ENCODE measurements at regions not wholly inside any gene's neighbourhood (a gene's known extent, or its start where the extent isn't known, plus 50 kb on each side); places are given as distances from the start of the nearest gene placed in this dataset.

DNA sequence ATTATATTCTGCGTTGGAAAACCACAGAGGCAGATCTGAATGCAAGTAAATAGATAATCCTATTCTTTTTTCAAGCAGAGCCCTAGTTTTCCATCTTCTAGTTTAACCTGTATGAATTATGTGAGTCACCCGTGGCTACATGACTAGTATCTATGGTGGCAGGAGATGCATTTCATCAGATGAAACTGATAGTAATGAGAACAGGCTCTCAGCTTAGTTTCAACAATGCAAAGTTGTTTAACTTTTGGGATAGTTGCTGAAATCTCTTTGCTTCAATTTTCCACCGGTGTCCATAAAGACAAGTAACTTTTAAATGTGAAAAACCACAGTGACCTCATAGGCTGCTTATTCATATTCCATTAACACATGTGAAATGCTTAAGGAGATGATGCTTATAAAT lies 1317.4 kb upstream of the TENM3 start:
- Histone ChIP-seq H2AFZ (ENCODE audit: low read length, unreplicated experiment) (no peak overlapping the region), H3K27ac (ENCODE audit: low read depth, low read length) (no peak overlapping the region), H3K4me1 (ENCODE audit: control insufficient read depth, insufficient read depth, low read length, unreplicated experiment) (no peaks in the 10 kb centered on the region), H3K27me3 (ENCODE audit: insufficient read depth, low read length) (no peaks in the 10 kb centered on the region), H3K4me3 (ENCODE audit: low read depth, low read length) (no peak overlapping the region), H3K79me2 (ENCODE audit: control insufficient read depth, insufficient read depth, low read length, unreplicated experiment) (no peaks in the 10 kb centered on the region), H3K36me3 (ENCODE audit: insufficient read depth, low read length) (no peaks in the 10 kb centered on the region)

DNA sequence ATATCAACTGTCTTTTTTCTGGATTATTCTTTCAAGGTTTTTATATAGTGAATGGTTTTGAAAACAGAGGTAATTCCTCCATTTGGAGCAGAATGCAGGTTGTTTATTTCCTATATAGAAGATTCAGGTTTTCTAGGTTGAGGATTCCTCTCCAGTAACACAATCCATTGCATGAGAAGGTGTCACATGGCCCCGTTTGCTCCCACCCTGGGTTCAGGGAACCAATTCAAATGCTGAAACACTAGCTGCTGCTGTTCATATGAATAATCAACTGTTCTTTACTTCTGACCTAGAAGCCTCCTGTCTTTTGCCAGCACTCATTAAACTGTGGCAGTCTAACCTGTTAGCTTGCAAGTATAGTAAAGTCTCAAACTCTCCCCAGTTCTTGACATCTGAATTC lies 1316.9 kb upstream of the TENM3 start:
- Histone ChIP-seq H3K4me3 (ENCODE audit: low read depth, low read length) (no peak overlapping the region), H3K27ac (ENCODE audit: low read depth, low read length) (no peak overlapping the region), H2AFZ (ENCODE audit: low read length, unreplicated experiment) (no peak overlapping the region)

DNA sequence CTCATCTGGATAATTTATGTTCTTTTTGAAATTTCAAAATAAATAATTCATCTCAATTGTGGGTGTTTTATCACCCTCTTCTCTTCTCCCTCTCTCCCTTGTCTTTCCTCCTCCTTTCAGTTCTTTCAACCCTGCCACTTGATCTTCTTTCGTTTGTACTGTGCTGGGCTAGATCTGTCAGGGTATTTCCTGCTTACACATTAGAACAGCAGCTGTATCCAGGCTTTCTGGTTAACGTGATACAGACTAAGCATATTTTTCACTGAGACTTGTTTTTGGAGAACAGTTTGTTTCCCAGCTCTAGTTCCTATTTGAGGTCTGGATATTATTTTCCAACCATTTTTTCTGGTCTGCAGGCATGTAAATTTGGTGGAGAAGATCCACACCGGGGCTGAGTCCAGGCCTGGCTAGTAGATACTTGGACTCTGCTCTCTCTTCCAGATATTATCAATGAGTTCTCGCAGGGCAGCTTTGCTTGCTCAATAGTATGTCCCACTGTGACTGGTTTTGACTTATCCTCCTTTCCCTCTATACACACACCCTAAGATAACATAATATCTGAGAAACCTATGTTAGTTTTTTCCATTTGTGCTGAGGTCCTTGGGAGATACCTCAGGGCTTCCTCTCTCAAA lies 1310.7 kb upstream of the TENM3 start:
- H2AFZ ChIP-seq (ENCODE audit: low read length, unreplicated experiment), result peak overlapping the region; percentile 25
- H3K36me3 ChIP-seq (ENCODE audit: insufficient read depth, low read length), result no peaks in the 10 kb centered on the region
- H3K27ac ChIP-seq (ENCODE audit: low read depth, low read length), result no peak overlapping the region
- no peaks in the 10 kb centered on the region for H3K4me1 ChIP-seq (ENCODE audit: control insufficient read depth, insufficient read depth, low read length, unreplicated experiment)
- H3K79me2 ChIP-seq (ENCODE audit: control insufficient read depth, insufficient read depth, low read length, unreplicated experiment), result no peaks in the 10 kb centered on the region
- no peak overlapping the region for H3K4me3 ChIP-seq (ENCODE audit: low read depth, low read length)
- no peaks in the 10 kb centered on the region for H3K27me3 ChIP-seq (ENCODE audit: insufficient read depth, low read length)

More for the DNA sequence above, 1316.9 kb upstream of the TENM3 start:
- H3K79me2 ChIP-seq (ENCODE audit: control insufficient read depth, insufficient read depth, low read length, unreplicated experiment), result no peaks in the 10 kb centered on the region
- no peaks in the 10 kb centered on the region for H3K4me1 ChIP-seq (ENCODE audit: control insufficient read depth, insufficient read depth, low read length, unreplicated experiment)
- H3K27me3 ChIP-seq (ENCODE audit: insufficient read depth, low read length), result no peaks in the 10 kb centered on the region
- H3K36me3 ChIP-seq (ENCODE audit: insufficient read depth, low read length), result no peaks in the 10 kb centered on the region

DNA sequence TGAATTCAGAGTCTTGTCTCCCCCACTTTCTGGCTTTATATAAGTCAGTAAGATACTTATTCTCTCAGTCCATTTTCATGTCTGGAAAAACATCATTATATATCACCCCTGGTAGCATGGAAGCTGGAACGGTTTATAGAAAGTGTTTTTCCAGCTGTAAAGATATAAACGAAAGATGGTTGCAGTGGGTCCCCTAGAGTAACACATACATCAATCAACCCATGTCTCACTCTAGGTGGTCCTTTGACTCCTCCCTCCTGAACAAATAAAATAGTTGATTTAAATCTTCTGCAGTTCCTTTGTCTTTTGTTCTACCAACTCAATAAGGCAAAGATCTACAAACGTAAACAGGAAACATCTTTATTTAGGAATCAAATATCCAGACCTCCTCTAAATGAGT lies 1306.1 kb upstream of the TENM3 start:
- Histone ChIP-seq H3K4me3 (ENCODE audit: low read depth, low read length) (no peak overlapping the region), H2AFZ (ENCODE audit: low read length, unreplicated experiment) (no peak overlapping the region)

DNA sequence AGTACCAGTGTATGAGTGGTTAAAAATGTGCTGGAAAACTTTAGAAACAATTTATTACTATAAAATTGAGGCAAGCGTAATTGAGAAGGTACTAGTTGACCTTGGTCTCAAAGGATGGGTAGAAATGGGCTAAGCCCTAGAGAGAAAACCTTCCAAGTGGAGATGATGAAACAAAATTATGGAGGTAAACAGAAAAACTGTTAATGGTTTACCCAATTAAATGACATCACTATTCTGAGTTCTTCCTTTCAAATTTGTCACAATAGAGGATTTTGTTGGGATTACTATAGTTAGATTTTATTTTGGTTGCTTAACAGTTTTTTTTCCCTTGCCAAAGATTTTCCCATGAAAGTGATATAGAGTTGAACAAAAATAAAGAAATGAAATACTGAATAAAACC lies 1302.5 kb upstream of the TENM3 start:
- H3K4me3 ChIP-seq (ENCODE audit: low read depth, low read length), result no peak overlapping the region
- no peaks in the 10 kb centered on the region for H3K79me2 ChIP-seq (ENCODE audit: control insufficient read depth, insufficient read depth, low read length, unreplicated experiment)
- no peaks in the 10 kb centered on the region for H3K27me3 ChIP-seq (ENCODE audit: insufficient read depth, low read length)
- no peak overlapping the region for H3K27ac ChIP-seq (ENCODE audit: low read depth, low read length)
- H3K4me1 ChIP-seq (ENCODE audit: control insufficient read depth, insufficient read depth, low read length, unreplicated experiment), result no peaks in the 10 kb centered on the region
- H2AFZ ChIP-seq (ENCODE audit: low read length, unreplicated experiment), result no peak overlapping the region
- H3K36me3 ChIP-seq (ENCODE audit: insufficient read depth, low read length), result no peaks in the 10 kb centered on the region

More for the DNA sequence above, 1306.1 kb upstream of the TENM3 start:
- Histone ChIP-seq H3K27me3 (ENCODE audit: insufficient read depth, low read length) (no peaks in the 10 kb centered on the region), H3K36me3 (ENCODE audit: insufficient read depth, low read length) (no peaks in the 10 kb centered on the region), H3K4me1 (ENCODE audit: control insufficient read depth, insufficient read depth, low read length, unreplicated experiment) (no peaks in the 10 kb centered on the region), H3K79me2 (ENCODE audit: control insufficient read depth, insufficient read depth, low read length, unreplicated experiment) (no peaks in the 10 kb centered on the region), H3K27ac (ENCODE audit: low read depth, low read length) (no peak overlapping the region)

DNA sequence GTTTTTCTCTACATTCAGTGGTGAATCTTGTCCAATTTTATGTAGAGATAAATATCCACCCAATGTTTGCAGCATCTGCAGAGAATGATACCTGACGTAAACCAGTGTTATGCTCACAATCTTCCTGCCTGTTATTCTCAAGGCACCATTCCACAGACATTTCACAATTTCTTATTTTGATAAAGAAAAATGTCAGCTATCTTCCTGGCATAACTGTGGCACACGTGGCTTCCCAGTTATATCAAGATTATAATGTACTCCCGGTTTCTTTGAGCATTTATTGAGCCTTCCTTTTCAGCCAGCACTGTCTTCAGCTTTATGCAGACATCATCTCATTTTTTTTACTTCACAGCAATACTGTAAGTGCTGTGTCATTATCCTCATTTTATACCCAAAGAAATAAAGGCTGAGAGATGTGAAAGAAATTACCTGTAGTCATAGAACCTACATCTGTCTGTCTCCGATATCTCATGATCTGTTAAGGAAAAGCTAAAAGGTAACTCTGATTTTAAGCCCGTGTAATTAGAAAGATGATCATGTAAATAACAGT lies 1300.8 kb upstream of the TENM3 start:
- H3K36me3 ChIP-seq (ENCODE audit: insufficient read depth, low read length), result no peaks in the 10 kb centered on the region
- no peaks in the 10 kb centered on the region for H3K79me2 ChIP-seq (ENCODE audit: control insufficient read depth, insufficient read depth, low read length, unreplicated experiment)
- no peak overlapping the region for H2AFZ ChIP-seq (ENCODE audit: low read length, unreplicated experiment)
- no peak overlapping the region for H3K27ac ChIP-seq (ENCODE audit: low read depth, low read length)
- no peak overlapping the region for H3K4me3 ChIP-seq (ENCODE audit: low read depth, low read length)
- no peaks in the 10 kb centered on the region for H3K27me3 ChIP-seq (ENCODE audit: insufficient read depth, low read length)
- no peaks in the 10 kb centered on the region for H3K4me1 ChIP-seq (ENCODE audit: control insufficient read depth, insufficient read depth, low read length, unreplicated experiment)

DNA sequence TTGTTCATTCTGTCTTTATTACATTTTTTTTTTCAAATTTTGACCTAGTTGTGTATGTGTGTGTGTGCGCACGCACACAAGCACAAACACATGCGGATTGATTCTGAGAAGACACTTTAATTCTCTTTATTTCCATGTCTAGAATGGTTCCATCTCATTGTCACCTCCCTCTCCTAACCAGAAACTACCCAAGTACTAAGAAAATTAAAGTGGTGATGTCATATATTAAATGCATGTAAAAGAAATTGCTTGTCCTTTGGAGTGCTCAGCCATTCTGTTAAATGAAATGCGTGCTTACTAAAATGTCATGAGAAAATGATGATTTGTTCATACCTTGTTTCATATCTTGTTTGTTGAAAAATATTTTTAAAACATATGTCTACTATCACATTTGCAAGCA lies 1297.0 kb upstream of the TENM3 start:
- no peaks in the 10 kb centered on the region for H3K36me3 ChIP-seq (ENCODE audit: insufficient read depth, low read length)
- H2AFZ ChIP-seq (ENCODE audit: low read length, unreplicated experiment), result no peak overlapping the region
- no peaks in the 10 kb centered on the region for H3K27me3 ChIP-seq (ENCODE audit: insufficient read depth, low read length)
- H3K79me2 ChIP-seq (ENCODE audit: control insufficient read depth, insufficient read depth, low read length, unreplicated experiment), result no peaks in the 10 kb centered on the region
- H3K4me1 ChIP-seq (ENCODE audit: control insufficient read depth, insufficient read depth, low read length, unreplicated experiment), result no peaks in the 10 kb centered on the region
- H3K4me3 ChIP-seq (ENCODE audit: low read depth, low read length), result no peak overlapping the region
- no peak overlapping the region for H3K27ac ChIP-seq (ENCODE audit: low read depth, low read length)

DNA sequence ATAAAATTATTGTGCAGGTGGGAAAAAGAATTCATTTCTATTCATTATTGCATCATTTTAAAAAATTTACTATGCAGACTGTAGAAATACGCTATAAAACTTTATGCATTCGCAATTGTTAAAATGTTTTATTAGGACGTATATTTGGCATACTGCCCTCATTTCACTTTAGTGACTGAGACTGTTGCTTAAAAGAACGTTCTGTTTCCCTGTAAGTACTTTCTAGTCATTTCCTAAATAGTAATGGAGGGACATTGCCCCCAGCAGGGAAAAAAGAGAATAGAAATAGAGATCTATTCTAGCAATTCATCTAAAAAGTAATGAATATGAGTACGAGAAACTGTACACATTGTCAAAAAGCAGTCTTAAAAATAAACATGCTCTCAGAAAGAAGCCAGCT lies 1295.8 kb upstream of the TENM3 start:
- Histone ChIP-seq H3K4me1 (ENCODE audit: control insufficient read depth, insufficient read depth, low read length, unreplicated experiment) (no peaks in the 10 kb centered on the region), H3K4me3 (ENCODE audit: low read depth, low read length) (no peak overlapping the region), H2AFZ (ENCODE audit: low read length, unreplicated experiment) (no peak overlapping the region)

DNA sequence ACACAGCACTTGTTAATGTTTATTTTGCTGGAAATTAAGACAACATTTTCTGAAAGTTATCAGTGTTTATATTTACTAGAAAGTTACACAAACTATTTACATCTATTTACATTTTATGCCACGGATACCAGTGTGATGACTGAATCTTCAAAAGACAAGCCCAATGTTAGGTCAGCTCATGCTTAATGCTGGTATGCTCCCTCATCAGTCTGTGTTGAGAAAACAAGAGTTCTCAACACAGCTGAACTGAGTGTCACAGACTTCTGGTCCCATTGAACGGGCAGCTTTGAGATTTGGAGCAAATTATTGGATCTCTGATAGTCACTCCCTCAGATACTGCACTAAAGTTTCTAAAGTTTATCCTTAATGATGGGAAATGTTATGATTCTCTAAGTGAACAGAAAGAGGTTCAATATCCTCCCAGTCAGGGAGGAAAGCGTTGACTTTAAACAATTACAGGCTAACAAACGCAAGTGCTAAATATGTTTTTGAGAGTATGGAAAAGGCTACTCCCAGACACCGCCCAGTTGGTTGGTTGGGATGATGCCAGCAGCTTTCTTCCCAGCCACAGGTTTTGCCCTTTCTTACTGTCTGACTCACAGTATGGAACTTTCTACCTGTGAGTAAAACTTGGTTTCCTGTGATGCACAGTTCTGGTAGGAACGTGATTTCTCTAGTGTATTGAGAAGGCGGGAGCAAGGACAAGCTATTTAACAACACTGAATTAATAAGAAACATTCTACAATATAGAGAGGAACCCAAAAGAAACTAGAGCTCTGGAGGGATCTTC lies 1293.6 kb upstream of the TENM3 start:
- no peak overlapping the region for H2AFZ ChIP-seq (ENCODE audit: low read length, unreplicated experiment)
- no peaks in the 10 kb centered on the region for H3K27me3 ChIP-seq (ENCODE audit: insufficient read depth, low read length)
- no peak overlapping the region for H3K27ac ChIP-seq (ENCODE audit: low read depth, low read length)

More for the DNA sequence above, 1295.8 kb upstream of the TENM3 start:
- no peaks in the 10 kb centered on the region for H3K27me3 ChIP-seq (ENCODE audit: insufficient read depth, low read length)
- H3K79me2 ChIP-seq (ENCODE audit: control insufficient read depth, insufficient read depth, low read length, unreplicated experiment), result no peaks in the 10 kb centered on the region
- H3K36me3 ChIP-seq (ENCODE audit: insufficient read depth, low read length), result no peaks in the 10 kb centered on the region
- H3K27ac ChIP-seq (ENCODE audit: low read depth, low read length), result no peak overlapping the region

DNA sequence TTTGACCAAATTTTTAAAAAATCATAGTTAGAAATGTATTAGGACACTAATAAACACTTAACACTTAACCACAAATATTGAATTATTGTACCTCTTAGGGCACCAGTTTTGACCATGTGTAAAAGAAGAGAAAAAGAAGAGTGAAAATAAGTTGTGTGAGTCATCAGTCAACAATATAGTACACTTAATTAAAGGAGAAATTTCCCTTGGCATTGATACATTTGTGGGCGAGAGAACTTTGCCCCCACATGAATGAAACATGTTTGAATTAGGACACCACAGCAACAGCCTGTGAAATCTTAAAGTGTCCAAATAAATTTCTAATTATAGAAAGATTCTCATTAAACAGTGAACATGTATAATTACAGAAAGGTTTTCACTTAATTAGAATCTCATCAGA lies 1292.8 kb upstream of the TENM3 start:
- Histone ChIP-seq H3K79me2 (ENCODE audit: control insufficient read depth, insufficient read depth, low read length, unreplicated experiment) (no peaks in the 10 kb centered on the region), H3K27me3 (ENCODE audit: insufficient read depth, low read length) (no peaks in the 10 kb centered on the region), H2AFZ (ENCODE audit: low read length, unreplicated experiment) (no peak overlapping the region), H3K27ac (ENCODE audit: low read depth, low read length) (no peak overlapping the region), H3K4me1 (ENCODE audit: control insufficient read depth, insufficient read depth, low read length, unreplicated experiment) (no peaks in the 10 kb centered on the region), H3K4me3 (ENCODE audit: low read depth, low read length) (no peak overlapping the region), H3K36me3 (ENCODE audit: insufficient read depth, low read length) (no peaks in the 10 kb centered on the region)

More for the DNA sequence above, 1293.6 kb upstream of the TENM3 start:
- no peaks in the 10 kb centered on the region for H3K36me3 ChIP-seq (ENCODE audit: insufficient read depth, low read length)
- no peaks in the 10 kb centered on the region for H3K79me2 ChIP-seq (ENCODE audit: control insufficient read depth, insufficient read depth, low read length, unreplicated experiment)
- H3K4me1 ChIP-seq (ENCODE audit: control insufficient read depth, insufficient read depth, low read length, unreplicated experiment), result no peaks in the 10 kb centered on the region
- no peak overlapping the region for H3K4me3 ChIP-seq (ENCODE audit: low read depth, low read length)

DNA sequence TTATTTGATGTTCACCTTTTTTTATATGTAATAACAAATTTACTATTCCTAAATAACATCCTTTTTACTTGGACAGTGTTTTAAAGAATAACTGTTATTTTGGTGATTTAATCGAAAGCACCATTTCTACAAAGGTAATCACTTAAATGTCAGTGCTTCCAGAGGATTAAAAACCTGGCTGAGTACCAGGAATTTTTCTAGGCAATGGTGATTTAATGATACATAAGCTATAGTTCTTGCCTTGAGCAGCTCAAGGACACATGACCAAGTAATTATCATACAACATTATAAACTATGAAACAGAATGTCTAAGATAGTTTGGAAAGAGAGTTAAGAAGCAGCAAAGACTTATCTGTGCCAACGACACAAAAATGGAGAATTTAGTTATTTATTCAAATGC lies 1291.9 kb upstream of the TENM3 start:
- Histone ChIP-seq H3K4me1 (ENCODE audit: control insufficient read depth, insufficient read depth, low read length, unreplicated experiment) (no peaks in the 10 kb centered on the region), H3K36me3 (ENCODE audit: insufficient read depth, low read length) (no peaks in the 10 kb centered on the region), H3K4me3 (ENCODE audit: low read depth, low read length) (no peak overlapping the region), H3K27me3 (ENCODE audit: insufficient read depth, low read length) (no peaks in the 10 kb centered on the region), H3K27ac (ENCODE audit: low read depth, low read length) (no peak overlapping the region), H2AFZ (ENCODE audit: low read length, unreplicated experiment) (no peak overlapping the region), H3K79me2 (ENCODE audit: control insufficient read depth, insufficient read depth, low read length, unreplicated experiment) (no peaks in the 10 kb centered on the region)
